GM12873 (cell line): ENCODE measurements at regions not wholly inside any gene's neighbourhood (a gene's known extent, or its start where the extent isn't known, plus 50 kb on each side); places are given as distances from the start of the nearest gene placed in this dataset.

ENCODE experiments used
- TF ChIP-seq, protein P1 (sequence below): IDR thresholded peaks from 2 replicates; pipeline ENCODE4 v1.5.1; 2012; ENCODE audit warnings: low read depth, mild to moderate bottlenecking, moderate library complexity, low read length, control low read depth; ENCODE audit not compliant: insufficient read depth; ENCODE audit errors: missing control alignments

DNA sequence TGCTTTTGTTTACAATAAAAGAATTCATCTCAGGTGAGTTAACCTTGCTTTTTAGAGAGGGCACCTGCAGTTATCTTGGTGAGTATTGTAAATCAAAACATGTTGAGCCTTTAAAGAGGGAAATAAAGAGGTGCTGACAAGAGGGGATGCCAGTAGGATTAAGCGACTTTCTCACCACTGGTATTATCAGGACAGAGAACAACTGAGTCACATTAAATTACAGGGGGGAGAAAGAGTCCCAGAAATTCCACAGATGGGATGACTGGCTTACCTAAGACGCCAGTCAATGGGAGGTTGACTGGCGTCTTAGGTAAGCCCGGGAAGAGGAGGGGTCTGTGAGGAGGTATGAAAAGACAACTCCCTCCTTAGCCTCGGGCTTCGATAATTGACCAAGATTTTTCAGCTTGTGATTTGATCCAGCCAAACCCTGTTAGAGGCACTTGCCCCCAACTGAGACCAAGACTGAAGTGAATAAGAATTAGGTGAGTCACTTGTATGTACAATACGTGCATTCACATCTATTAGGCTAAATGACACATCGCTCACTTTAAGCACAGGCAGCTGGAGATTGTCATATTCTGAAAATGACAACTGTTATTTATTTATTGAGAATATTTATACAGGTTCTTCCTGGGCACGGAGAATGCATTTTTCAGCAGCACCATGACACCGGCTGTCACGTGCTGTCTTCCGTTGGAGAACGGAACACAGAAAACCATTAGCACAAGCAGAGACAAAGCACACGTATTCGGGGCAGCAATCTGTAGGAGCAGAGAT lies 117.6 kb downstream of the SEM1 start:
- TF ChIP-seq, protein P1, sequence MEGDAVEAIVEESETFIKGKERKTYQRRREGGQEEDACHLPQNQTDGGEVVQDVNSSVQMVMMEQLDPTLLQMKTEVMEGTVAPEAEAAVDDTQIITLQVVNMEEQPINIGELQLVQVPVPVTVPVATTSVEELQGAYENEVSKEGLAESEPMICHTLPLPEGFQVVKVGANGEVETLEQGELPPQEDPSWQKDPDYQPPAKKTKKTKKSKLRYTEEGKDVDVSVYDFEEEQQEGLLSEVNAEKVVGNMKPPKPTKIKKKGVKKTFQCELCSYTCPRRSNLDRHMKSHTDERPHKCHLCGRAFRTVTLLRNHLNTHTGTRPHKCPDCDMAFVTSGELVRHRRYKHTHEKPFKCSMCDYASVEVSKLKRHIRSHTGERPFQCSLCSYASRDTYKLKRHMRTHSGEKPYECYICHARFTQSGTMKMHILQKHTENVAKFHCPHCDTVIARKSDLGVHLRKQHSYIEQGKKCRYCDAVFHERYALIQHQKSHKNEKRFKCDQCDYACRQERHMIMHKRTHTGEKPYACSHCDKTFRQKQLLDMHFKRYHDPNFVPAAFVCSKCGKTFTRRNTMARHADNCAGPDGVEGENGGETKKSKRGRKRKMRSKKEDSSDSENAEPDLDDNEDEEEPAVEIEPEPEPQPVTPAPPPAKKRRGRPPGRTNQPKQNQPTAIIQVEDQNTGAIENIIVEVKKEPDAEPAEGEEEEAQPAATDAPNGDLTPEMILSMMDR = no peak

DNA sequence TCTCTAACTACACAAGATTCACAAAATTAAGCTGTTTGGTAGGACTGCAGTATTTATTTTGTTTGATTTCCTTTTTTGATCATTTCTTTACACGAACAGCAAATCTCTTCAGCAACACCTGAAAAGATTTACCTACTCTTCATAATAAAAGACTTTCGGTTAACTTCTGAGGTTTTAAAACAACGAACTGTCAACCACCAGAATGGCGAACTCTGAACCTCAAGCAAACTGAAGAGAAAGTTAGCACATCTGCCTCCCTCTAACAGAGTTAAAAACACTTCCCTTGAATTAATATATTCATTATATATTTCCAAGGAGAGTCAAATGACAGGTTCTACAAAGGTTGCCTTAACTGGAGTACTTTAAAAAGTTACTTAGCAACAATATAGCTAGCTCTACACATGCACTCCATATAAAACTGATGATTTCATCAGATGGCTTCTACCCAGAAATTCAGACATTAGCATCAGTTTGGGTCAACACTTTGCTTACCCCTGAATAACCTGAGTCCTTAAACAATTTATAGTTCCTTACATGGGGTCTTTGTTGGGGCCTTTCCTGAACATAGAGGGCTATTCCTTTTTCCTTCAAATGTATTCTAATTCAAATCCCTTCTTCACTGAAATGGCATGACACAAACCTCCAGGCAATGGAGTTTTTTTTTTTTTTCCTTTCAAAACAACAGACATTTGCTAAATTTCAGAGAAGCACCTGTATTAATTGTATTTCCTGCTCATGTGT lies 118.3 kb downstream of the SEM1 start:
- TF ChIP-seq, protein P1 = no peak

DNA sequence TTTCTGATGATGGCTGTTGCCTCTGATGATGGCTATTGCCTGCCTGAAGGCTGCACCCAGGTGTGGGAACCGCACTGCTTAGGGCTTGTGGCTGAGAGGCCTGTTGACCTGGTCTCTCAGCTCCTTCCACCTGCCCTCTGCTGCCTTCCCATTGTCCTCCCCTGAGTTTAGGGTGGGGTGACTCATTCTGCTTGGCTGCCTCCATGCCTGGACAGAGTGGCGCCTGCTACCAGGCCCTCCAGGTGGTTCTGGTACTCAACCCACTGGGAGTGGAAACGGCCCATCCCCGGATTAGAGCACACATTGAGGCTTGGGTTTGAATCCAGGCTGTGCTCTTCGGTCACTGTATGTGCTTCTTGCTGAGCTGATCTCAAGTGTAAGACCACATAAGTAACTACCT lies 120.6 kb downstream of the SEM1 start:
- TF ChIP-seq, protein P1 = no peak

DNA sequence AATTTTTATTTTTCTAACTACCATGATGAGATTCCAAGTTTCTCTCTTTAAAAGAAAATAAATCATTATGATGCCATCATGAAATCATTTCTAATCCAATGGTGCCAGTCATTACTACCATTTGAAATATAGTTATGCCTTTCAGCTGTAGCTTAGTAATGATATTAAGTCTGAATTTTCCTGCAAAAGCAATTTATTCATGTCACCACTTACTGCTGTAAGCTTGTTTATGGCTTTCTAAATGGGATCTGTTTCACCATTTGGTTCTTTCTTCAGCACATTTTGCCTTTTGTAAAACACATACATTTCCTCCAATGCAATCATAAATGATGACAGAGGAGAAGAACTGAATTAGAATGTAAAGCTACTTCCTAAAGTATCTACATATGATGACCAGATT lies 130.5 kb downstream of the SEM1 start:
- TF ChIP-seq, protein P1 = no peak

DNA sequence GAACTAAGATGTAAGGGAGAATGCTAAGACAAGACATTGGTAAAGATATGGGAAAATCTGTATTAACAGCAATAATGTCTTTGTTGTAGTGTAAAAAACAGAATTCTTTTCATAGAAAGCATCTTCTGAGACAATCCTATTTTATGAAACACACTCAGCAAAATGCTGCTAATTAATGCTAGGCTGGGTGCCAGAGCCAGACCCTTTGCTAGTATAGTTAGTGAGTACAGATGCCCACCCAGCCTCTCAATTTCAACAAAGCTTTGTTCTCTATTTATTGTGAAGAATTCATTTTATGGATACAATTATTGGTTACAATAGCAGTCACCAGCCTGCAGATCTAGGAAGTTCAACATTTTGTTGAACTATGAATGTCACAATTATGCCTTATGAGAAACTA lies 131.0 kb downstream of the SEM1 start:
- TF ChIP-seq, protein P1 = no peak

DNA sequence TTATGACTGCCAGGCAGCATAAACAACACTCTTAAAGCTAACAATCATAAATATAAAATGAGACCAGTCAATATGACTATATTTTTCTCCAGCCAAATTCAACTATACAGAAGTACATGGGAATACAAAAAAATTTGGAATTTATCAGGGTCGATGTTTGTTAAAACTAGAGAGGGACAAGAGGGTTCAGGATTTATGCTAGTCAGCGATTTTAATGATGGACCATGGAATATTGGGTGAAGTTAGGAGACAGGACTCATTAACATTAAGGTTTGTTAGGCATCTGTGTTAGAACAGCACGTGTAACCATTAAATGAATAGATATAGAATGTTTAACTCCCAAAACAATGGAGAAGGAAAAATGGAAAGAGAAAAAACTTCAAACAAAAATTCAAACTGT lies 146.2 kb downstream of the SEM1 start:
- TF ChIP-seq, protein P1 = no peak

DNA sequence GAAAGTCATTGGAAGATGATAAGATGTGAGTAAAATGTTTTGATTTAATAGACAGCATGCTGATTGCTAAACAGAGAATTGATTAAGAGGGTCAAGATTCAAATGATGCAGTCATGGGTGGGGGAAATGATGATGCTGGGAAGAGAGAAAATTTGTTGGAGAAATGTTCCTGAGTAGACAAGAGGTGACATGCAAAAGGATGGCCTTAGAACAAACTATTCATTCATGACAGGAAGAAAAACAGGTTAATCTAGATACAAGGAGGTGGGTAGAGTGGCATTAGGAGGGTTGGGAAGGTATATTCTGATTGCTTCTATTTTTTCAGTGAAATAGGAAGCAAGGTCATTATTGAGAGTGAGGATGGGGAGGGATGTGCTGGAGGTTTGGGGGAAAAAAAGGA lies 146.7 kb downstream of the SEM1 start:
- TF ChIP-seq, protein P1 = no peak
